SKM-1 (cell line): ENCODE measurements at regions not wholly inside any gene's neighbourhood (a gene's known extent, or its start where the extent isn't known, plus 50 kb on each side); places are given as distances from the start of the nearest gene placed in this dataset.

Experiments used
- DNase-seq: peaks from one replicate; lab custom pipeline; 2025; ENCODE audit not compliant: unreplicated experiment; lab: John Stamatoyannopoulos, UW

DNA sequence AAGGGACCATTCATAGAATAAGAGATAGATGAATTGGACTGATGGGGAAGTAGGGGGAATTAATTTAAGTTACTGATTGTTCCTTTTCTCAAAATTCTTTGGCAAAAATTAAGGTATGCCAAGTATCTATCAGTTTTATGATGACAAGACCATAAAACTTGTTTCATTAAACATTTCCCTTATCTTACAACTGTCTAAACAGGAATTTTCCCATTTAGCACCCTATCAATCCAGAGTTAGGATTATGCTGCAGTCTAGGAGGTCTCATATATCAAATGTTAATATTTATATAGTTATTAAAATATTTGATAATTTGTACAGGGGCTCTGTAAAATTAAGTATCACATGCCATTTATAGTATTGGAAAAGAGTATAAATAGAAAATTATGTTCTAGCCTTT lies 51.5 kb upstream of the ARID1B start:
- DNase-seq: no peak

DNA sequence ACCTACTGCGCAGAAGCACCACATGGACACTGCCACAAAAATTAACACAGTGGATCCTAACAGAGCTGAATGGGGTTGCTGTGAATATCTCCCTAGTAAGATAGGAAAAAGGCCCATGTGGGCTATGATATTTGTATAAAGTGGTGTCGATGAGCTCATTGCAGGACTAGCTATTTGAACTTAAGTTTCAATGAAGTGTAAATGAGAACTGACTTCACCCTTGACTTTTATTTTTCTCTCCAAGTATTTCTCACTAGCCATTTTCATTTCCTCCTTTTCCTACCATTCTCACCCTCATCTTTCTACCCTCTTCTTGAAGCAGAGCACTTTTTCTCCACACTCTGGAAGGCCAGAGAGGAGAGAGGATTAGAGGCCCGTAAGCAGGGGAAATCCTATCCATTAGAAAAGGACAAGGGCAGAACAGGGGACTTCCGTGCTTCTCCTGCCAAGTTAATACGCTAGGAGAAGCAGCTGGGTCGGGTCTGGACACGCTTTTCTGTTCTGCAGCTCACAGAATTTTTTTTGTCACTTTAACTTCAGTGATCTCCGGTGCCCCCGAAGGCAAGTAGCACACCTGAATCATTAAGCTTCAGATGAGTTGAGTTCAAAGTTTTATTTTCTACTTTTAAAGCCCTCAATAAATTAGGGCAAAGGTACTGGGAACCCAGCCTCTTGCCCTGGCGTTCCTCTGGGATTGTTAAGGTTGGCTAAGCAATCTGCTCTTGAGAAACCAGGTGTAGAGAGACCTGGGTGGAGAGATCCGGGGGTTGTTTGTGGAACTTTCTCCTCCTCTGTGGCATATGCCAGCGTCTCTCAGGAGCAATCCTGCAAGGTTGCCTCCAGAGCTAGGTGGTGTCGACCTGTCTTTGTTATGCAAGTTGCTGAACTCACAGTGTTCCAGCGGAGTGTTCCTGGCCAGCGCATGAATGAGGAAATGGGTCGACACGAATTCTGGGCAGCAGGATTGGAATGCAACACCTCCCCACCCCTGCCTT lies 56.2 kb upstream of the ARID1B start:
- DNase-seq: no peak

DNA sequence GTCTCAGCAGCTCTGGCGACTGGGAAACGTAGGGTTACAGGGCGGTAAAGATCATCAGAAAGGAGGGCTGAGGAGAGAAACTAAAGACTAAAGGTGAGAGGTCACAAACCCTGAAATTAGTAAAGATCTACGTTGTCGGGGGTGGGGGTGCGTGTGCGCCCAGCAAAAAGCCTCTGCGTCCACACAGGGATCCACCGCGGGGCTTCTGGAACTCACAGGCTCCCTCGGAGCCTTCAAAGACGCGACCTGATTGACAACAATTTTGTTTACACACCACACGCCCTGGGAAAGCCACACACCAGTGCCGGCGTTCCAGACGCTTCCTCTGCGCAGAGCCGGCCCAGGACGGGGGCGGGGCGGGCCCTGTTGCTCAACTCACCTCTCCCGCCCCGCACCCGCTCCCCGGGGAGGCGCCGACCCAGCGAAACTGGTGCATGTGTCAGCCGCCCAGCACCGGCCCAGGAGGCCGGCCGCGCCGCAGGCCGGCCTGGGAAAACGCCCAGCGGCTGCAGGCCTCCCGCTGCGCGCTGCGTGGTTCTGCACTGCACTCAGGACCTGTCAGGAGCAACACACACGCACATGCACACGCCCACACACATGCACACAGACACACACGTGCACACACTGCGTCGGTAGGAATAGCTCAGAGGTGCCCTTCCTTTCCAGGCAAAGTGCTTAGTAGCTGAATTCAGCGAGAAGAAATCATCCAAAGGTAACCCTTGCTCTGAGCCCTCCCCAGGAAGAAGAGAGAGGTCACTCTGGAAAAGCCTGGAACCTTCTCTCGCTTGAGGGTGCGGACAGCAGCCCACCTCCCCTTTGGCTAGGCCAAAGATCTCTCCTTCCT lies 57.2 kb upstream of the ARID1B start:
- DNase-seq: peak; percentile 69

DNA sequence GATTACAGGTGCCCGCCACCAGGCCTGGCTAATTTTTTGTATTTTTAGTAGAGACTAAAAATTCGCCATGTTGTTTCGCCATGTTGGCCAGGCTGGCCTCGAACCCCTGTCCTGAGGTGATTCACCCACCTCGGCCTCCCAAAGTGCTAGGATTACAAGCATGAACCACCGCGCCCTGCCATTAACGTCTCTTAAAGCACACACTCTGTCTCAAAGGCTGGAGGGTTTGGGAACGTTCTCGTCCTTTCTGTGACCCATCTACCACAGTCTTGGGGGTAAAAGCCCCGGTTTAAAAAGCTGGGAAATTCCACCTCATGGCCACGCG lies 57.8 kb upstream of the ARID1B start:
- no peak for DNase-seq

DNA sequence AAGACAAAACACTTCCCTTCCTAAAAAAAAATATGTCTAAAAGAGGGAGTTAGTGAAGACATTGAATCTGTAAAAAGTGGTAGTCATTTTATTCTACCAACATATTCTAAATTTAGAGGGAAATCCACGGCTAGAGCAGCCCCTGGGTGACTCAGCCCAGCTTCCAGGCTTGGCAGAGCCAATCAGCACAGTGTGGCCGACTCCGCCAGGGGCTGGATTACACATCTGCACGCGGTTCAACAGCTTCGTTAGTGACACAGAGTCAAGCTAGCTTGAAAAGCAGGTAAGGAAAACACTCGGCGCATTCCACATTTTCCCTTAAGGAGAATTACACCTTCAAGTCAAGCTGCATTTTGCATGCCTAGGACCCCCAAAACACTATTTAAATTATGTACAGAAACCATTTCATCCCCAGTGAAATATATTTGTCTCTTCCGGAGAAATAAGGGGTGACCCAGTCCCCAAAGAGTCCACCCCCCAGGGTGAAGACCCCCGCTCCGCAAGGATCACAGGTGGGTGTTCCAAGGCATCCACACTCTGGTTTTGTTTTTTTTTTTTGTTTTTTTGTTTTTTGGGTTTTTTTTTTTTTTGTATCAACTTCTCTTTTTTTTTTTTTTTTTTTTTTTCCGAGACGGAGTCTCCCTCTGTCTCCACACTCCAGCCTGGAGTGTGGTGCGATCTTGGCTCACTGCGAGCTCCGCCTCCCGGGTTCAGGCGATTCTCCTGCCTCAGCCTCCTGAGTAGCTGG lies 58.4 kb upstream of the ARID1B start:
- DNase-seq: no peak

DNA sequence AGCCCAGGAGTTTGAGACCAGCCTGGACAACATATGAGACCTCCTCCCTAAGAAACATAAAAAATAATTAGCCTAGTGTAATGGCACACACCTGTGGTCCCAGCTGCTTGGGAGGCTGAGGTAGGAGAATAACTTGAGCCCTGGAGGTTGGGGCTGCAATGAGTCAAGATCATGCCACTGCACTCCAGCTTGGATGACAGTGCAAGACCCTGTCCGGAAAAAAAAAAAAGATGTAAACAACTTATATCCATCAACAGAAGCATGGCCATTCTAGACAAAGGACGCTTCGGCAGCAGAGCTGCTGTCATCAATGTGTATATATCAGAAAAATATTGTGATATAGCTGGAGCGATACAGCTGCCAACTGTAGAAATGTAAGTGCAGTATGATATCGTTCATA lies 59.6 kb upstream of the ARID1B start:
- DNase-seq: no peak

DNA sequence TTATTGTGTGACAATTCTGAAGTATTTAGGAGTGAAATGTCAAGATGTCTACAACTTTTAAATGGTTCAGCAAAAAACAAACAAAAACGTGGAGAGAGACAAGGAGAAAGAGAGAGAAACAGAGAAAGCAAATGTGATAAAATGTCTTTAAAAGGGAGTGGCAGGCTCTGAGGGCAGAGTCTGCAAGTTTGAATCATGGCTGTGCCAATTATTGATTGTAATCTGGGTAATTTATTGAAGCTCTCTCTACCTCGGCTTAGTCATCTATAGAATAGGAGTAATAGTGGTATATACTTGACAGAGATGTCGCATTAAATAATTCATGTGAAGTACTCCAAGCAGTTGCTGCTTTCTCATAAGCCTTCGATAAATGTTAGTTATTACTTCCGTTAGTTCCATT lies 61.3 kb upstream of the ARID1B start:
- DNase-seq: no peak

DNA sequence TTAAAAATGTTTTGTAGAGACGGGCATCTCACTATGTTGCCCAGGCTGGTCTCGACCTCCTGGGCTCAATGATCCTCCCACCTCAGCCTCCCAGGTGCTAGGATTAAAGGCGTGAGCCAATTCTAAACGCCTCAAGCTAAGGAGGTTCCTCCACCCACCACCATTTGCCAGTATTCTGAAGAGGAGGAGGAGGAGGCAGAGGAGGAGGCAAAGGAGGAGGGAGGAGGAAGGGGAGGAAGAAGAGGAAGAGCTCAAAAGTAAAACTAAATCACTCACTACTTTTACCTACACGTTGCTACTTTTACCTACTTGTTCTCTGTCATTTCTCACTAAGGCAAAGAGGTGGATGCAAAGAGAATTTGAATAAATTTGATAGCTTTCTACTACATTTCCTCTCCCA lies 63.6 kb upstream of the ARID1B start:
- DNase-seq: no peak

DNA sequence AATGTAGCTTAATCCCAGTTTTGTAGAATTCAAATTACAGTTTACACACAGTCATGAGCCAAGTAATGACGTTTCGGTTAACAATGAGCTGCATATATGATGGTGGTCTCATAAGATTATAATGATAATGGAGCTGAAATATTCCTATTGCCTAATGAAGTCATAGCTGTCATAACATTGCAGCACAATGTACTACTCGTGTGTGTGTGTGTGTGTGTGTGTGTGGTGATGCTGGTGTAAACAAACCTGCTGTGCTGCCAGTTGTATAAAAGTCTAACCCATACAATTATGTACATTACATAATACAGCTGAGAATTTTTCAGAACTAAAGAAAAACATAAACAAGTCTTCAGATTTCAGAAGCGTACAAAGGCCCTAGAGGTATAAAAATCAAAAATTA lies 66.7 kb upstream of the ARID1B start:
- no peak for DNase-seq

DNA sequence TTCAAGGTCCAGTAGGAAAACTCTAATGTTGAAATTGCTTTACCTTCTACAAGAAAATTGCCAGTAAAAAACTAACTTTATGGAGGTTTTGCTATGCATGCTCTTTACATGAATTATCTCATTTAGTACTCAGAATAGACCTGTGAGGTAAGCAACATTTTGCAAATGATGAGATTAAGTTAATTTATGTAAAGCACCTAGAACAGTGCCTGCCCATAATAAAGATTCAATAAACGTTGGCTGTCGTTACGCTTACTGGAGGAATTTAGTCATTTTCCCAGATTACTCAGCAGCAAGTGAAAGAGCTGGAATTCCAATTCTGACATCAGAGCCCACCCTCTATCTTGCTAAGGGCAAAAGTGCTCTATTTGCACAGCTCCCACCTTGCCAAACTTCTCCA lies 69.4 kb upstream of the ARID1B start:
- DNase-seq: no peak

DNA sequence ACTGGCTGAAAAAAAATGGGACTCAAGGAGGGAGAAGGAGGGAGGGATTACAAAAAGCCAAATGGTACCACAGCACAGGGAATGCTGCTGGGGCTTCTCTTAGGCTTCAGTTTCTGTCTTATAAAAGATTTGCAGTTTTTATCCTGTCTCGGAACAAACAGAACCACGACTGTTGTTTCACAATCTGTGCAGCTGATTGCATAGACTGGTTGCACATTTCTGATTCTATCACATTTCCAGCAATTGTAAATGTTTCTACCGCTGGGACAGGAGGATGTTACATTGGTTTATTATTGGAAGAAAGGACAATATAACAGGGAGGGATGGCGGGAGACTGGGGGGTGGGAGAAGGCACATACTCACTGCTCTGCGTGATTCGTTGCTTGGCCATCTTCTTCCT lies 73.5 kb upstream of the ARID1B start:
- no peak for DNase-seq

DNA sequence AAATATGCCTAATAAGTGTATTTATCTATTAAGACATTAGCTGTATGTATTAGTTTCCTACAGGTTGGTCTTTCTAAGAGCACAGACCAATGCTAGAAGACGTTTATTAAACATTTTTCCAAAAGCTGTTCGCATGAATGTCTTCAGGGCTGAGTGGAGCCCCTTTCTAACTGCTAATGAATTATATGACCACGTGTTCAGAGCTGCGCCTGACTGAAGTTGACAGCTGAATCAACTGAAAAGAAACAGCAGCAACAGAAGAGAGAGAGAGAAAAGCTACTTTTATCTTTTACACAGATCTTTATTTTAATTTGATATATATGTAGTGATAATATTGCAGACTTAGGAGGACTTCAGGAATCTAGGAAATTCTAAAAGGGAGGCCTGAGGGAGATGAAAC lies 75.2 kb upstream of the ARID1B start:
- no peak for DNase-seq

DNA sequence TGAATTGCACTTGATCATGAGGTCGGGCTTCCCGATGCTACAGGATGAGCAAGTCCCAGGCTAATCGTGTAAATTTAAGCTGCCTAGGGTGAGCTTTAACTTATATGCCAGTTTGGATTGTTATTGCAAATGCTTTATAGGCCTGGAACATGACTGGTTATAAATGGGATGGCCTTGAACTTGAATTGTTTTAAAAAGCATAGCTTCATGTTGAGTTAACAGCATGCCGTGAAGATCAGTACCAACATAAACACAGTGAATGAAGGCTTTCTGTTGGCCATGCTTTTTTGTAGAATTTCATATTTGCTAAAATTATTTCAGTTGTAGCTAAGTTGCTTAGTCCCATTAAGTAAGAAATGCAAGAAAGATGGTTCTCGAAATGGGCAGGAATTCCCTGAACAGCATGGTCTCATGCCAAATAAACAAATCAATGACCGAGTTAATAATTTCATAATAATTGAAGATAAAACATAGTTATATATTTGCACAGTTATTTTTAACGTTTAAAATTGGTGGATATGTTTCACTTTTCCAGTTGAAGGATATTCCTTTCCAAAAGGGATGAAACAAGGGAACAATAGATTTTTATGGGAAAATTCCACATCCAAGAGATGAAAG lies 76.6 kb upstream of the ARID1B start:
- no peak for DNase-seq

DNA sequence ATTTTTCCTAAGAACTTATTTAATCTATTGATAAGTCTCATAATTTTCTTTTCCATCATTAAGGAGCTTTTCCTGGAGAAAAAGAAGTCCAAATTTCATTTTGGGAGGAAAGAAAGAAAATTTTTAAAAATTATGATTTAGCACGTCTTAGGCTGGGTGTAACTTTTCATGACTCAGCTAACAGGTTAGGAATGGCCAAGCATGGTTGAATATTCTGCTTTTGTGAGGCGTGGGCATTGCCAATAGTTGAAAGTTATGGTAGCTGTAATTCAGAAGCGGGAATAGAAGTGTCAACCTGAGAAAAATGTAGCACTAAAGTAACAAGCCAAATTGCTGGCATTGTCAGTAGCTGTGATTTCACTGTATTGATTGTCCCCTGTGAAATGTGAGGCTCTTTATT lies 77.2 kb upstream of the ARID1B start:
- no peak for DNase-seq

DNA sequence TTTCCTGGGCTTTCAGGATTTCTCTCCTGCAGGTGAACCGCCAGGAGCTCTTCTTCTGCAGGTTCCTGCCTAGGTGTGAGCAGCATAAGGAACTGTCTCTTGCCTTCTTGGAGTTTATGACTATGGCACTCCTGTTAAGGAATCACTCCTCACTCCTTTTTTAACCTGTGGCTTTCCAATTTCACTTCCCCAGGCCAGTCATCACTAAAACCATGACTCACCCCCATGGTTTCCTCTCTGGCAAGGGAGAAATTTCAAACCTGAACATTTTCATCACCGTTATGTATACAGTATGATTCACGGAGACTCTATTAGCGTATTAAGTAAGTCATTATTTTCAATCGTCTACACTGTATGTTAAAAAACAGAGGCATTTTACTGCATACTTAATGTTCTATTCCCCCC lies 78.2 kb upstream of the ARID1B start:
- DNase-seq: no peak

DNA sequence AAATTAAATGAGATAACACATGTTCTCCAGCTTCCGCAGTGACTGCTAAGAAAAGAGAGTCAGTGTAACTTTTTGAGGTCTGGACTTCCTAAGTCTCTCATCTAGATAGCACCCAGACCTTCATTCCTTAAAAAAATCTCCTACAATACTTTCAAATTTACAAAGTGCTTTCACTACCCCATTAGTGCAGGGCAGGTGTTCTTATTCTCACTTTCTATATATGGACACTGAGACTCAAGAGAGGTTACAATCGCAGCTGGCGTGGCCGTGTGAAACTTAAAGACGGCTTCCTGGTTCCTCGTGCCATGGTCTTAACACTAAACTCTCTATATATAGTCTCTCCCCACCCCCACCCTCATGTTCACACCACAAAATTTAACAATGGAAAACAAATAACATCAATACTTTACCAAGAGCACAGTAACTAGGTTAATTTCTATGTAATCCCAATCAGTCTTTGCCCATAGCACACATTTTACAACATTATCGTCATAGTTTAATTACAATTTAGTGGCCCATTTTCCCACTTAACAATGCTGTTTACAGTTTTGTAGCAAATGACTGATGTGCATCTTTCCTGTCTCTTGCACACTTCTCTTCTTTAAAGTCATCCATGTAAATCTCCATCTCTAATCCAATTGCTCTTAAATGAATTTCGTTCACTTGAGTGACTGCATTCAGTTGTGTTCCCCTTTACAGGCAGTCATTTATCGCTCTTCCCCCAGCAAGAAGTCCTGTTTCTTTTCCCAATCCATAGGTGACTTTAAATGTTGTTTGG lies 78.8 kb upstream of the ARID1B start:
- no peak for DNase-seq

DNA sequence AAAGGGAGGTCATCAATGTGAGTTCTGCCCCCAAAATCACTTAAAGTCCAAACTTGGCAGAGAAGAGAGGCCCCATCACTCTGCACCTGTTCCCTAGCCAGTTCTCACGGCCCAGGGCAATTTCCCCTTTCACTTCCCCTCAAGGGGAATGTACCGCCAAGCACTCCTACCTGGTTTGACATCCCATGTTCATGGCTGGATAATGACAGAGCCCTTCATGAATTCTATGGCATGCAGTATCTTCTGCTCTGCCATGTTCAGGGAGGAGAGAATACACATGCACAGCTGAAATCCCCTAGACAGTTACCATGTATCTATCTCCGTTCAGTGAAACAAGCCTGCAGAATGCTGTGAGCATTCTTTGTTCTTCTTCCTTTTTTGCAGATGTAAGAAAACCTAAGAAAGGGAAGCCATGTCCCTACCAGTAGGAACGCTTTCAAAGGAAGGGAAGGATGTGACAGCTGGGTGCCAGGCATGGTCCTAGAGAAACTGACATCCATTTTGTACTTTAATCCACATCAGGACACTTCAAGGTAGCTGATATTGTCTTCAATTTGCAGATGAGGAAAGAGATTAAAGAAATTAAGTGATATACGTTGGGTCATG lies 79.8 kb upstream of the ARID1B start:
- DNase-seq: no peak

DNA sequence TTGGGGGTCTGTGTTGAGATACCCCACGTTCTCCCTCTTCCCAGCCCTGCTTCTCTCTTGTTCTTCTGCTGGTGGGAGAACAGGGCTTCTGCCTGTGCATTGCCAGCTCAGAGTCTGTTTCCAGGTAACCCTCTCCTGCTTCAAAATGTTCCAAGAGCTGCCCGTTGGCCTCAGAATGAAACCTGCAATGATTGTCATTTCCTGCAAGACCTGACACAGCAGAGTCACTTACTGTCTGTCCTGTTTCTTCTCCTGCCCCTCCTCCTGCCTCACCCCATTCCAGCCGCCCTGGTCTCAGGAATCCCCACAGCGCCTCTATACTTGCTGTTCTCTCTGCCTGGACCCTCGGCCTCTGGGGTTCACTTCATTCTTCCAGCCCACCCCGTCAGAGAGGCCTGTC lies 81.4 kb upstream of the ARID1B start:
- no peak for DNase-seq

DNA sequence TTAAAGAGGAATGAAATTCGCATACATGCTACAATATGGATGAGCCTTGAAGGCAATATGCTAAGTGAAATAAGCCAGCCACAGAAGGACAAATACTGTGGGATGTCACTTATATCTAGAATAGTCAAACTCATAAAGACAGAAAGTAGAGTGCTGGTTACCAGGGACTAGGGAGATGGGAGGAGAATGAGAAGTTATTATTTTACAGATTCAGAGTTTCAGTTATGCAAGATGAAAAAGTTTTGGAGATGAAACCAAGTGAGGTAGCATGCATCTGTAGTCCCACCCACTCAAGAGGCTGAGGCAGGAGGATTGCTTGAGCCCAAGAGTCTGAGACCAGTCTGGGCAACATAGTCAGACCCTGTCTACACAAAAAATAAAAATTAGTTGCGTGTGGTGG lies 82.5 kb upstream of the ARID1B start:
- DNase-seq: no peak

DNA sequence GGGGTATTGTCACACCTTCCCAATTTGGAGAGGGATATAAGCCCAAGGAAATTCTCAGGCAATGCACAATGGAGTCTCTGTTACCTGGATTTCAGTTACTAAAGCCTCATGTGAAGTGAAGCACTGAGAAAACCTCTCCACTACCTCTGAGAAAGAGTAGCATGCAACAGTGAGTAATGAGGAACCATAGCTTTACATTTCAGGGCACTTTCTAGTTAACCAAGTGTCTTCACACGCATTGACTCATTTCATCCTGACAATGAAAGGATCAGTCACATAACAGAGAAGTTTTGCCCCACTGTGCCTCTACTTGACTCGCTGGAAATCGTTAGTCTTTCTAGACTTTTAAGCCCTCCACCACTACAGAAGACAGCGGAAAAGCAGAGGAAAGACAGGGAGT lies 86.2 kb upstream of the ARID1B start:
- no peak for DNase-seq
